ENCODE measurements at regions not wholly inside any gene's neighbourhood (a gene's known extent, or its start where the extent isn't known, plus 50 kb on each side); places are given as distances from the start of the nearest gene placed in this dataset.
"Not testable (repeated sequence)": the region's sequence is repeated elsewhere in the genome, so short reads cannot be mapped to it uniquely, and the experiment has no call there.

GRCh38 chr5:34189246-34189645 is 146.2 kb upstream of the C1QTNF3 start:
- DNase-seq (ENCODE audit: low read depth) = not testable (repeated sequence)

DNA sequence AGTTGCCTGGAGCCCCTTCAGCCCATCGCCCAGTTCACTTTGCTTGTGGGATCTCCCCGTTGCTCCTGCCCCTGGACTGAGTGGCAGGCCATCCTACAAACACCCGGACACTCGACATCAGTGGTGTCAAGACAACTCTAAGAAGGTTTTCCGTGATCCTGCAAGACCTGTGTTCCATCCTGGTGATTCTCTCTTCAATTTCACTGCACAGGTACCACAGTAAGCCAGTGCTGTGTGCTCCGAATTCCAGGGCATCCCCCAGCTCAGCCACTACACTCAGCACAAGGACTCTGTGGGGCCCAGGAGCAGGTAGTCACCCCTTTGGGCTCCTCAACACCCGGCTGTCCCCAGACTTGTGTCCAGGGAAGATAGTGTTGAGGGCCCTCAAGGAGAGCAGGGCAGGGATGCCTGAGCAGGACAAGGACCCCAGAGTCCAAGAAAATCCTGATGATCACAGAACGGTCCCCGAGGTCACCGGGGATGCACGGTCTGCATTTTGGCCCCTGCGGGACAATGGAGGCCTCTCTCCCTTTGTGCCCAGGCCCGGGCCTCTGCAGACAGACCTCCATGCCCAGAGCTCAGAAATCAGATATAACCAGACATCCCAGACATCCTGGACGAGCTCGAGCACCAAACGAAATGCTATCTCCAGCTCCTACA is 146.9 kb upstream of the C1QTNF3 start:
- not testable (repeated sequence) for DNase-seq (ENCODE audit: low read depth)

GRCh38 chr5:34190466-34190865 is 147.5 kb upstream of the C1QTNF3 start:
- not testable (repeated sequence) for DNase-seq (ENCODE audit: low read depth)

GRCh38 chr5:34191279-34191744 is 148.3 kb upstream of the C1QTNF3 start:
- not testable (repeated sequence) for DNase-seq (ENCODE audit: low read depth)

GRCh38 chr5:34192064-34192922 is 149.3 kb upstream of the C1QTNF3 start:
- not testable (repeated sequence) for DNase-seq (ENCODE audit: low read depth)

GRCh38 chr5:34192923-34193262 is 149.9 kb upstream of the C1QTNF3 start:
- DNase-seq (ENCODE audit: low read depth) = not testable (repeated sequence)

GRCh38 chr5:34193297-34193696 is 150.3 kb upstream of the C1QTNF3 start:
- DNase-seq (ENCODE audit: low read depth) = not testable (repeated sequence)

DNA sequence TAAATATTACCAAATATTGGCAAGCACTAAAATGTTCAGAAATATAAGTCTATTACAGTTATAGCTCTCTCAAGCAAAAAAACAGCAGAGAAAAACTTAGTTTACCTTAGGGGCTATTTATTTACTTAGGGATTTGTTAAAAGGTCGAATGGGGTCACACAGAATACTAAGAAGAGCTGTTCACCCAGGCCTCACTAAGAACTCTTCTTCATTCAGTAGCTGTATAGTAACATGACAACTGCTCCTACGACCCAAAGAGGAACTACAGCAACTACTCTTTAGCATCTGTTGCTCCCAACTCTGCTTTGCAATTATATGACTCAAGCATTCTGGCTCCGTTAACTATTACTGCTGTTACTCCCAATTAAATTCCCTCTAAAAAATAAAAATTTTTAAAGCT is 150.8 kb upstream of the C1QTNF3 start:
- DNase-seq (ENCODE audit: low read depth) = not testable (repeated sequence)

- not testable (repeated sequence) for DNase-seq (ENCODE audit: low read depth)
Measured at GRCh38 chr5:34196091-34196490, 153.1 kb upstream of the C1QTNF3 start.

DNA sequence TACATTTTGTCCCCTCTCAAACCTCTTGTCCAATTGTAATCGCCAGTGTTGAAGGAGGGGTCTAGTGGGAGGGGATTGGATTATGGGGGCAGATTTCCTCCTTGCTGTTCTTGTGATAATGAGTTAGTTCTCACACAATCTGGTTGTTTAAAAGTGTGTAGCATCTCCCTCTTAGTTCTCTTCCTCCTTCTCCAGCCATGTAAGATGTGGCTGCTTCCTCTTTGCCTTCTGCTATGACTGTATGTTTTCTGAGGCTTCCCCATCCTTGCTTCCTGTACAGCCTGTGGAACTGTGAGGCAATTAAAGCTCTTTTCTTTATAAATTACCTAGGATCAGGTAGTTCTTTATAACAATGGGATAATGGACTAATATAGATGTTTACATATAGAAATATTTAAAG is 162.3 kb upstream of the C1QTNF3 start:
- not testable (repeated sequence) for DNase-seq (ENCODE audit: low read depth)

DNA sequence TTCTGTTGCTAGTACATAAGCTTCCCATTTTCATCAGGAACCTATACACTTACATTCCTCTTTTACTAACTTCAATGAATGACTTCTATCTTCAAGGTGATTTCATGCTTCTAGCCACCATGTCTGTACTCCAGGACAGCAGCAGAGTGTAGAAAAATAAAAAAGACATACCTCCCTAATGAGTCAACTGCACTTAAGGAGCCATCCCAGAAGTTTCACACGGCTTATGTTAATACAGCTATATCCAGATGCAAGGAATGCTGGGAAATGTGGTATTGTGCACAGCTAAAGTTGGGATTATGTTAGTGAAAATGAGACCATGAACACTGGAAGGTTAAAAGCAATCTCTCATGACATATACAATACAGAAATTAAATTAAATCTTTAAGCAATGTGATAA is 174.4 kb upstream of the C1QTNF3 start:
- DNase-seq (ENCODE audit: low read depth) = not testable (repeated sequence)

DNA sequence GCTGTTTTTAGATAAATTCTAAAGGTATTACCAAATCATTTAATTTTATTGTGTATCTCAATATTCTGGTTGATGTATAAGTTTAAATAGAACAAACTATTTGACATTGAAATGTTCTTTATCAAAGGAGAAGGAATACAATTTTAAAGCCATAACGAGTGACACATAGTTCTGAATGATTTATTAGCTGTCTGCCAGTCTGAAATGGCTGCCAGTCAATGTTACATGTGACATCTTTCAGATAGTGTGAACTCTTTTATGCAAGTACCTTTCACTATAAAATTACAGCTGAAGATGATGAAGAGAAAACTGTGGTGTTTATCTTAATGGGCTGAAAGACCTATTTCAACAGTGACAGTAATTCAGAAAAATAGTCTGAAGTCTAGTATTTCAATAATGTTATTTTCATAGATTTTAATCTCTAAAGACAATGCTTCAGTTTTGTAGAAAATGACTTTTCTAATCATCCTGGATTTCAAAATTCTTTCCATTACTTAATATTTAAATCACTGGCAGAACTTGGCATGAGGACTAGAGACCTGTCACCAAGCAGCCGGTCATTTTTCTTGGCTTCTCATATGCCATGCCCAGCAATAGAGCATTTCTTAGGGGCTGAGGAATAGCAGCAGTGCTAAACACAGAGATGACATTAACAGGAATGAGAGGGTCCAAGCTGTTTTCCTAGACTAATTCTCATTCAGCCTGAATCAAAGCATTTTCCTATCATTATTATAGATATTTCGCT is 178.5 kb upstream of the C1QTNF3 start:
- DNase-seq (ENCODE audit: low read depth) = not testable (repeated sequence)

DNA sequence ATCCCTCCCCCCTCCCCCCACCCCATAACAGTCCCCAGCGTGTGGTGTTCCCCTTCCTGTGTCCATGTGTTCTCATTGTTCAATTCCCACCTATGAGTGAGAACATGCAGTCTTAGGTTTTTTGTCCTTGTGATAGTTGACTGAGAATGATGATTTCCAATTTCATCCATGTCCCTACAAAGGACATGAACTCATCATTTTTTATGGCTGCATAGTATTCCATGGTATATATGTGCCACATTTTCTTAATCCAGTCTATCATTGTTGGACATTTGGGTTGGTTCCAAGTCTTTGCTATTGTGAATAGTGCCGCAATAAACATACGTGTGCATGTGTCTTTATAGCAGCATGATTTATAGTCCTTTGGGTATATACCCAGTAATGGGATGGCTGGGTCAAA is 180.1 kb upstream of the C1QTNF3 start:
- DNase-seq (ENCODE audit: low read depth) = not testable (repeated sequence)

GRCh38 chr5:34230402-34230801 is 187.4 kb upstream of the C1QTNF3 start:
- not testable (repeated sequence) for DNase-seq (ENCODE audit: low read depth)

DNA sequence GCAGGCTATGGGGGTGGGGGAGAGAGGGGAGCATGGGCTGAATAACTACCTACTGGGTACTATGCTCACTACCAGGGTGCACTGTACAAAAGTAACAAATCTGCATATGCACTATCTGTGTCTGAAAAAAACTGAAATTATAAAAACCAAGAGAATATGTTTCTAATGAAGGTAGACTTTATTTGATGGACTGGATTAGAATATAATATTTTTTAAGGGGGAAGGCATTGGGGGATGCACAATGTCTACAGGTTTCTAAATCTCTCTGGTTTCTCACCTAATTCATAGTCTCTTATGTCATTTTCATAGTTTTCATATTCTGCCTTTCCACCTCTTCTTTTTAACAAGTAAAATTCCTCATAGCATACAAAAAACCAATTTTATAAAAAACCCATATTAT is 200.8 kb upstream of the C1QTNF3 start:
- not testable (repeated sequence) for DNase-seq (ENCODE audit: low read depth)

DNA sequence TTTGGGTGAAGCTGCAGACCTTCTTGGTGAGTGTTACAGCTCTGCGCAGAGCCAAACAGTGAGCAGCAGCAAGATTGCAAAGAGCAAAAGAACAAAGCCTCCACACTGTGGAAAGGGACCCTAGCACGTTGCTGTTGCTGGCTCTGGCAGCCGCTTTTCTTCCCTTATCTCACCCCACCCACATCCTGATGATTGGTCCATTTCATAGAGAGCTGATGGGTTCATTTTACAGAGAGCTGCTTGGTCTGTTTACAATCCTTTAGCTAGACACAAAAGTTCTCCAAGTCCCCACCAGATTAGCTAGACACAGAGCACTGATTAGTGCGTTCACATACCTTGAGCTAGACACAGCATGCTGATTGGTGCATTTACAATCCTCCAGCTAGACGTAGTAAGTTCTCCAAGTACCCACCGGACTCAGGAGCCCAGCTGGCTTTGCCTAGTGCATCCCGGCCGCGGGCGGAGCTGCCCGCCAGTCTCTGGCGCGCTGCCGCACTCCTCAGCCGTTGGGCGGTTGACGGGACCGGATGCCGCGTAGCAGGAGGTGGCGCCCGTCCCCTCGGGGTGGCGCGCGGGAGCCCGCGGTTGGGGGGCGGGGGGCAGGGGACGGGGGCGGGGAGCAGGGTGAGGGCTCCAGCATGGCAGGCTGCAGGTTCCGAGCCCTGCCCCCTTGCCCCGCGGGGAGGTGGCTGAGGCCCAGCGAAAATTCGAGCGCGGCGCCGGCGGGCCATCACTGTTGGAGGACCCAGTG is 201.4 kb upstream of the C1QTNF3 start:
- DNase-seq (ENCODE audit: low read depth) = peak; percentile 68

- not testable (repeated sequence) for DNase-seq (ENCODE audit: low read depth)
Measured at GRCh38 chr5:34245032-34245394, 202.0 kb upstream of the C1QTNF3 start.

GRCh38 chr5:34245813-34246212 is 202.8 kb upstream of the C1QTNF3 start:
- DNase-seq (ENCODE audit: low read depth) = not testable (repeated sequence)

GRCh38 chr5:34258598-34258997 is 215.6 kb upstream of the C1QTNF3 start:
- DNase-seq (ENCODE audit: low read depth) = not testable (repeated sequence)

- not testable (repeated sequence) for DNase-seq (ENCODE audit: low read depth)
Measured at GRCh38 chr5:34261020-34261419, 218.0 kb upstream of the C1QTNF3 start.

- DNase-seq (ENCODE audit: low read depth) = not testable (repeated sequence)
Measured at GRCh38 chr5:34266151-34266550, 223.1 kb upstream of the C1QTNF3 start.

- not testable (repeated sequence) for DNase-seq (ENCODE audit: low read depth)
Measured at GRCh38 chr5:34296759-34297158, 253.7 kb upstream of the C1QTNF3 start.

Measured in T follicular helper cell (primary cell).